ENCODE measurements at regions not wholly inside any gene's neighbourhood (a gene's known extent, or its start where the extent isn't known, plus 50 kb on each side); places are given as distances from the start of the nearest gene placed in this dataset.

DNA sequence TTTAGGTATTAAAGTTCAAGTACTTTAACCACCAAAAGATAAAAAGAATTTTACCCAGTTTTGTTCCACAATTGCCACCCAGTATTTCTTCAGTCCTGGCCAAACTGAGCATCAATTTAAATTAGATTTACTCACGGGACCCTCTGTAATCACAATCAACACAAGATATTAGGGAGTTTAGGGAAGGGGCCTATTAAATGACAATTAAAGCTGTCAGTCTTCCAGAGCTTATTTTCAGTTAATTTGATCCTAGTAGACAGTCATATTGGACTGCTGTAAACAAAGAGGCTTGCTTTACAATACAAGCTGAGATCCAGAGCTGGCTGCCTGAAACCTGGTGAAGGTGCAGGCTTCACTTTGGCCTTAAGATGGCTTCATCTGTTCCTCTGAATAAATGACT lies 321.2 kb upstream of the NBEA start:
- WGBS (ENCODE audit: insufficient coverage): no CpG with 5 or more reads among the region's 1 CpG
- H3K9ac ChIP-seq (ENCODE audit: low read length): no peak overlapping the region
- H2AFZ ChIP-seq (ENCODE audit: insufficient read depth, low read depth, low read length, poor library complexity, severe bottlenecking): no peak overlapping the region
- no peak overlapping the region for H3K27ac ChIP-seq (ENCODE audit: low read length in 2 of 2)
- no peak overlapping the region for H3K4me2 ChIP-seq (replicated peaks; ENCODE audit: low read depth, low read length, poor library complexity, severe bottlenecking)
- H3K79me2 ChIP-seq (ENCODE audit: control insufficient read depth, insufficient read depth, low read length): no peaks in the 10 kb centered on the region
- ATAC-seq (ENCODE audit: low read depth) (no peak), DNase-seq (no peak)
- intact Hi-C loops (cut with micrococcal nuclease): no loop called here
- H4K20me1 ChIP-seq (ENCODE audit: control insufficient read depth, insufficient read depth, low read length, poor library complexity, severe bottlenecking): no peaks in the 10 kb centered on the region
- no peaks in the 10 kb centered on the region for H3K4me1 ChIP-seq (ENCODE audit: control insufficient read depth in 2 of 2, insufficient read depth in 2 of 2, low read length in 2 of 2)
- H3K27me3 ChIP-seq (replicated peaks in 1 of 4; ENCODE audit: control extremely low read depth in 1 of 4, control insufficient read depth in 3 of 4, insufficient read depth in 4 of 4, low read length in 3 of 4): no peaks in the 10 kb centered on the region
- Mint-ChIP-seq H3K27ac (no peak overlapping the region), H3K4me1 (no peaks in the 10 kb centered on the region), H3K27me3 (no peaks in the 10 kb centered on the region), H3K4me3 (no peak overlapping the region), H3K9me3 (ENCODE audit: insufficient read depth) (no peaks in the 10 kb centered on the region)
- H3K4me3 ChIP-seq (ENCODE audit: control extremely low read depth in 1 of 5, extremely low read depth in 1 of 5, insufficient read depth in 1 of 5, low read depth in 2 of 5, low read length in 4 of 5): no peak overlapping the region
- POLR2A ChIA-PET: no interaction called here
- no peaks in the 10 kb centered on the region for H3K36me3 ChIP-seq (replicated peaks in 1 of 2; ENCODE audit: control extremely low read depth in 1 of 2, control insufficient read depth in 1 of 2, extremely low read depth in 1 of 2, insufficient read depth in 2 of 2, low read length in 1 of 2)
- H3K9me3 ChIP-seq (ENCODE audit: control extremely low read depth in 1 of 3, control insufficient read depth in 2 of 3, insufficient read depth in 1 of 3, low read length in 2 of 3): peaks cover 0 to 4% (median 0%) of the 10 kb centered on the region in 3 donors
- CTCF ChIA-PET: no interaction called here
- TF ChIP-seq CTCF (IDR thresholded peaks at IDR 0.05) (no peak), EZH2 (IDR thresholded peaks at IDR 0.05; ENCODE audit: borderline replicate concordance, insufficient read depth, low read depth, low read length, poor library complexity, severe bottlenecking) (no peak)

GRCh38 chr13:34623331-34623730 lies 318.7 kb upstream of the NBEA start:
- POLR2A ChIA-PET: no interaction called here
- H2AFZ ChIP-seq (ENCODE audit: insufficient read depth, low read depth, low read length, poor library complexity, severe bottlenecking): no peak overlapping the region

More at GRCh38 chr13:34623331-34623730, 318.7 kb upstream of the NBEA start:
- Mint-ChIP-seq H3K4me3 (no peak overlapping the region), H3K27me3 (no peaks in the 10 kb centered on the region), H3K4me1 (no peaks in the 10 kb centered on the region), H3K9me3 (ENCODE audit: insufficient read depth) (no peaks in the 10 kb centered on the region), H3K27ac (no peak overlapping the region)
- no peak overlapping the region for H3K4me2 ChIP-seq (replicated peaks; ENCODE audit: low read depth, low read length, poor library complexity, severe bottlenecking)
- no peak overlapping the region for H3K4me3 ChIP-seq (ENCODE audit: control extremely low read depth in 1 of 5, extremely low read depth in 1 of 5, insufficient read depth in 1 of 5, low read depth in 2 of 5, low read length in 4 of 5)
- no peaks in the 10 kb centered on the region for H3K79me2 ChIP-seq (ENCODE audit: control insufficient read depth, insufficient read depth, low read length)
- intact Hi-C loops (cut with micrococcal nuclease): no loop called here
- no peaks in the 10 kb centered on the region for H3K4me1 ChIP-seq (ENCODE audit: control insufficient read depth in 2 of 2, insufficient read depth in 2 of 2, low read length in 2 of 2)
- CTCF ChIA-PET: no interaction called here
- H3K36me3 ChIP-seq (replicated peaks in 1 of 2; ENCODE audit: control extremely low read depth in 1 of 2, control insufficient read depth in 1 of 2, extremely low read depth in 1 of 2, insufficient read depth in 2 of 2, low read length in 1 of 2): no peaks in the 10 kb centered on the region
- no peak for DNase-seq
- H3K27ac ChIP-seq (ENCODE audit: low read length in 2 of 2): no peak overlapping the region
- H3K9me3 ChIP-seq (ENCODE audit: control extremely low read depth in 1 of 3, control insufficient read depth in 2 of 3, insufficient read depth in 1 of 3, low read length in 2 of 3): peaks cover 0 to 4% (median 0%) of the 10 kb centered on the region in 3 donors
- no peak overlapping the region for H3K9ac ChIP-seq (ENCODE audit: low read length)
- ATAC-seq (ENCODE audit: low read depth): no peak
- H4K20me1 ChIP-seq (ENCODE audit: control insufficient read depth, insufficient read depth, low read length, poor library complexity, severe bottlenecking): no peaks in the 10 kb centered on the region
- TF ChIP-seq CTCF (IDR thresholded peaks at IDR 0.05): no peak
- TF ChIP-seq EZH2 (IDR thresholded peaks at IDR 0.05; ENCODE audit: borderline replicate concordance, insufficient read depth, low read depth, low read length, poor library complexity, severe bottlenecking): no peak
- 67% methylated on average over 3 of the region's 4 CpGs for WGBS (ENCODE audit: insufficient coverage)
- H3K27me3 ChIP-seq (replicated peaks in 1 of 4; ENCODE audit: control extremely low read depth in 1 of 4, control insufficient read depth in 3 of 4, insufficient read depth in 4 of 4, low read length in 3 of 4): no peaks in the 10 kb centered on the region
